Testis (tissue), 2 donors: ENCODE measurements at regions not wholly inside any gene's neighbourhood (a gene's known extent, or its start where the extent isn't known, plus 50 kb on each side); places are given as distances from the start of the nearest gene placed in this dataset.

Experiments used
- POLR2A ChIP-seq: fragments of 450-650 bp; IDR thresholded peaks from one replicate; pipeline ENCODE4 v1.6.1; 2017; ENCODE audit warnings: antibody characterized with exemption, mild to moderate bottlenecking, moderate library complexity
- TF ChIP-seq, protein P1 (sequence below), 3 experiments: fragments of 450-650 bp in 2 of 3; fragments of 200-600 bp in 1 of 3; sonication (generic) in 1 of 3; IDR thresholded peaks; one replicate each; pipeline ENCODE4 v1.5.1; 2016 to 2019; ENCODE audit warnings: antibody characterized with exemption in 3 of 3, mild to moderate bottlenecking in 2 of 3, moderate library complexity in 1 of 3

DNA sequence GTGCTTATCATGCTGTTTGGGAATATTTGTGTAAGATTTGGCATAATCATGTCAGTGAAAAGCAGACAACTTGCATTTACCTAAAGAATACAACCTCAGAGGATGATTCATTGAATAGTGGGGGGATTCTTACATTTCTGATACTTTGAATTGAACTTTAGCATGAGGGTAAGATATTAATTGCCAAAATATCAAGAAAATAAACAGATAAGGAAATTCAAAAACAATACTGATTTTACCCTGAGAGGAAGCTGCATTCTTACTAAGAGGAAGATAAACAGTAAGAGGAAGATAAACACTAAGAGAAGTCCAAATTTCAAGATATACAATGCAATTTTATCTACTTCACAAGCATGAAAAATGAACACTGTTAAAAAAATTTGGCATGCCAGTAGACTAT, 2564.3 kb upstream of the PCDH20 start:
- TF ChIP-seq, protein P1, sequence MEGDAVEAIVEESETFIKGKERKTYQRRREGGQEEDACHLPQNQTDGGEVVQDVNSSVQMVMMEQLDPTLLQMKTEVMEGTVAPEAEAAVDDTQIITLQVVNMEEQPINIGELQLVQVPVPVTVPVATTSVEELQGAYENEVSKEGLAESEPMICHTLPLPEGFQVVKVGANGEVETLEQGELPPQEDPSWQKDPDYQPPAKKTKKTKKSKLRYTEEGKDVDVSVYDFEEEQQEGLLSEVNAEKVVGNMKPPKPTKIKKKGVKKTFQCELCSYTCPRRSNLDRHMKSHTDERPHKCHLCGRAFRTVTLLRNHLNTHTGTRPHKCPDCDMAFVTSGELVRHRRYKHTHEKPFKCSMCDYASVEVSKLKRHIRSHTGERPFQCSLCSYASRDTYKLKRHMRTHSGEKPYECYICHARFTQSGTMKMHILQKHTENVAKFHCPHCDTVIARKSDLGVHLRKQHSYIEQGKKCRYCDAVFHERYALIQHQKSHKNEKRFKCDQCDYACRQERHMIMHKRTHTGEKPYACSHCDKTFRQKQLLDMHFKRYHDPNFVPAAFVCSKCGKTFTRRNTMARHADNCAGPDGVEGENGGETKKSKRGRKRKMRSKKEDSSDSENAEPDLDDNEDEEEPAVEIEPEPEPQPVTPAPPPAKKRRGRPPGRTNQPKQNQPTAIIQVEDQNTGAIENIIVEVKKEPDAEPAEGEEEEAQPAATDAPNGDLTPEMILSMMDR (IDR thresholded peaks at IDR 0.05) = no peak
- no peak for TF ChIP-seq POLR2A
